AG10803 (cell line): ENCODE measurements at regions not wholly inside any gene's neighbourhood (a gene's known extent, or its start where the extent isn't known, plus 50 kb on each side); places are given as distances from the start of the nearest gene placed in this dataset.

Experiments used
- DNase-seq: peaks from one replicate; pipeline ENCODE4 v3.0.0; 2010; ENCODE audit warnings: low read depth
- H3K4me3 ChIP-seq: 2 replicates; pipeline ENCODE4 v1.5.1; 2011; ENCODE audit warnings: mild to moderate bottlenecking, low read length, control low read depth
- TF ChIP-seq, protein P1 (sequence below): conservative IDR thresholded peaks from 2 replicates; pipeline ENCODE4 v1.5.1; 2011; ENCODE audit warnings: mild to moderate bottlenecking, low read length, control low read depth, inconsistent platforms

DNA sequence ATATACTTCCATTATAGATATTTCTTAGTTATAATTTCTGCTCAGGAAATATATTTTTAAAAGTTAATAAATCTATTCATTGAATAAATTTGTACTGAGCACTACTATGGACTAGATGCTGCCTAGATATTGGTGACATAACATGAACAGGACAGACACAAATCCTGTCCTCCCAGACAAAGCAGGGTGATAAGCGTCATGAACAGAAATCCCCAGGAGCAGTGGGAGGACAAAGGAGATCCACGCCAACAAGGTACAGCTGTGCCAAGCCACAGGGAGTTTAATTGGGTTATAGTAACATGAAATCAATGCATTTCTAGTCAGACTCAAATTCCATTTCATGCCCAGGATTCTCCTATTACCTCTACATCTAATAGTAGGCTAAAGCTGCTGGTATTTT, 171.8 kb upstream of the CPNE8 start:
- no peak overlapping the region for H3K4me3 ChIP-seq
- TF ChIP-seq, protein P1, sequence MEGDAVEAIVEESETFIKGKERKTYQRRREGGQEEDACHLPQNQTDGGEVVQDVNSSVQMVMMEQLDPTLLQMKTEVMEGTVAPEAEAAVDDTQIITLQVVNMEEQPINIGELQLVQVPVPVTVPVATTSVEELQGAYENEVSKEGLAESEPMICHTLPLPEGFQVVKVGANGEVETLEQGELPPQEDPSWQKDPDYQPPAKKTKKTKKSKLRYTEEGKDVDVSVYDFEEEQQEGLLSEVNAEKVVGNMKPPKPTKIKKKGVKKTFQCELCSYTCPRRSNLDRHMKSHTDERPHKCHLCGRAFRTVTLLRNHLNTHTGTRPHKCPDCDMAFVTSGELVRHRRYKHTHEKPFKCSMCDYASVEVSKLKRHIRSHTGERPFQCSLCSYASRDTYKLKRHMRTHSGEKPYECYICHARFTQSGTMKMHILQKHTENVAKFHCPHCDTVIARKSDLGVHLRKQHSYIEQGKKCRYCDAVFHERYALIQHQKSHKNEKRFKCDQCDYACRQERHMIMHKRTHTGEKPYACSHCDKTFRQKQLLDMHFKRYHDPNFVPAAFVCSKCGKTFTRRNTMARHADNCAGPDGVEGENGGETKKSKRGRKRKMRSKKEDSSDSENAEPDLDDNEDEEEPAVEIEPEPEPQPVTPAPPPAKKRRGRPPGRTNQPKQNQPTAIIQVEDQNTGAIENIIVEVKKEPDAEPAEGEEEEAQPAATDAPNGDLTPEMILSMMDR: no peak
- DNase-seq: no peak

DNA sequence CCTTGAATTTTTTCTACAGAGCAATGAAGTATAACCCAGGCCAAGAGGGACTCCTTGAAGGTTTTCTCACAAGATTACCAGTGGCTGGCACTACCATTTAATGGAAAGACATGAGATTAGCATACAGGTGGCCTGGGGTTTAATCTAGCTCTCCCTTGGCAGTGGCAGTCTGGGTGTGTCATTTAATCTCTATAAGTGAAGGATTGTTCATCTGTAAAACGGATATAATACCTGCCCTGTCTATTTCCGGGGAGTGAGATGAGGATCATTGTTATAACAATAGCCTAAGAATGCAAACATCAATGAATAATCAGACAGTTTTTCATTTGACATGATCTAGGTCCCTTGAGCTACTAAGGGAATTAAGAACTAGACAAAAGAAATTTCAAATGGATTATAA, 168.7 kb upstream of the CPNE8 start:
- DNase-seq: no peak
- no peak overlapping the region for H3K4me3 ChIP-seq
- TF ChIP-seq, protein P1: no peak

DNA sequence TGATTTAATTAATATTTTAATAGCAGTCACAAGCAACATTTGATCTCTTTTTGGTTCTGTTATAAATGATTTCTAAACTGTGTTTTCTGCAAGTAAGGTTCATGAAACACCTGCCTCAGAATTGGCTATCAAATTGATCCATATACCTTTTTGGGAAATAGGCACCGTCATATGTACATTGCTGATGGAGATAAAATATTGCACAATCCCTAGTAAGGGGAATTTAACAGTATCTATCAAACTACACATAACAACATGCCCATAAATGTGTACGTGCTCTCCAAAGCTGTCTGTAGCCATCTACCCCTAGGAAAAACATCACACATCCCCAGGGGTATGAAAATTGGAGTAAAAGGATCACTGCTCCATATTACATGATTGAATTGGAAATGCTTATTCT, 167.3 kb upstream of the CPNE8 start:
- TF ChIP-seq, protein P1: no peak
- no peak overlapping the region for H3K4me3 ChIP-seq
- no peak for DNase-seq

DNA sequence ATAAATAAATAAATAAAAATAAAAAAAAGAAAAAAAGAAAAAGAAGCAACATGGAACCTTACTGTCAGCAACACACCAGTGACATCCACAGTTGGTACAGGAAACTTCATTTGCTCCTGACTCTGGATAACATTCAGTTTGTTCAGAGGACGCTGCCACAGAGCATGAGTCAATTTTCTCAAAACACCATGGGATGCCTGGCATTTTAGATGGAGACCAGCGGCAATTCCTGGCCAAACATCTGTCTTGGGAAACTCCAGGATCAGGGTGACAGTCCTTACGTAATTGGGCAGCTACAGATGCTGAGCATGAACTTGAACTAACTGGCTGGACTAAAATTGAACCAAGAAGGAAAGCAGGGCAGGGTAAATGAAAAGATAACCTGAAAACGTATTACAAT, 166.2 kb upstream of the CPNE8 start:
- TF ChIP-seq, protein P1: no peak
- no peak for DNase-seq
- no peak overlapping the region for H3K4me3 ChIP-seq

DNA sequence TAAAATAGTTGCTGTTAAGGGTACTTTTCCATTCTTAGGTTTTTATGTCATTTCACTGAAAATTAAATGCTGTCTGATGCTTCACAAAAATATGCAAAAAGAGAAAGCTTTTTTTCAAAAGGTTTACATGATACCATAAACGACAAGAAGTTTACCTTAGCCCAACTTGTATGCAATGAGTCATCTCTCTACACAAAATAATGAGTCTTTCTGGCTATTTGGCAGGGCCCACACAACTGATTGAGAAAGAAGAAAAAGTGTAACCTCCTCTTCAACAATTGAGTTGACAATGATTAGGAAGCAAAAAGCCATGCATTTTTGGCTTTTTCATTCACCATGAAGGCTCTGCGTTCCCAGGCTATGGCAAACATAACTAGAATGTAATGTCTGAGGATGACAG, 165.4 kb upstream of the CPNE8 start:
- no peak for DNase-seq
- no peak overlapping the region for H3K4me3 ChIP-seq
- TF ChIP-seq, protein P1: no peak

DNA sequence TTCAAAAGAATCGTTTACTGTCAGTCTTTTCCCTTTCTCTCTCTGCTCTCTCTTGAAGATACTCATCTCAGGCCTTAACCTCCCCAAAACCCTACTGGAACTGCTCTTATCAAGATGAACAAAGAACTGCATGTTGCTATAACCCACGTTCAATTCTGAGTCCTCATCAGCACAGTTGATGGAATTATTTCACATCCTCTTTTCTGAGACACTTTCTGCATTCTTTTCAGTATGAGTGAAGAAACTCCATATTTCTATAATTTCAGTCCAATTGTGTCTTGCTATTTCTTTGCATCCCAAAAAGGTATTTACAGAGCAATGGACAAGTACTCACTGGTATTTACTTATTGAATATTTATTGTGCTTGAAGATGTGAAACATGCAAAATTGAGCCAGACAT, 160.1 kb upstream of the CPNE8 start:
- DNase-seq: no peak
- TF ChIP-seq, protein P1: no peak
- H3K4me3 ChIP-seq: no peak overlapping the region

DNA sequence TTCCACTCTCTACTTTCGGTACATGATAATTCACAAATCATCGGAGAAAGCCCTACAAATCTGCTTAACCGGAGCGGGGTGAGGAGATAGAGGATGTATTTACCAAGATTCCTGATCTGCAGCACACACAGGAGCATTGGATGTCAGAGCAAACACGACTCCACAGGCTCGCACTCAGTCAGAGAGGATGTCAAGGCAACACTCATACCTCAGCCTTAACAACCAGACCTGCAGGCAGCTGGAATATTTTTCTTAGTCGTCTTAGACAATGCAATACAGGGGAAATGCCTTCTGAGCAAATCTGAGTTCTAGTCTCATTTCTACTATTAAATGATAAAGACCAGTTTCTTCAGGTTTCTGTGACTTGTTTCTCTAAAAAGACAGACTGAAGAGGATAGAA, 159.3 kb upstream of the CPNE8 start:
- DNase-seq: no peak
- no peak overlapping the region for H3K4me3 ChIP-seq
- TF ChIP-seq, protein P1: no peak
